ENCODE measurements at regions not wholly inside any gene's neighbourhood (a gene's known extent, or its start where the extent isn't known, plus 50 kb on each side); places are given as distances from the start of the nearest gene placed in this dataset.

DNA sequence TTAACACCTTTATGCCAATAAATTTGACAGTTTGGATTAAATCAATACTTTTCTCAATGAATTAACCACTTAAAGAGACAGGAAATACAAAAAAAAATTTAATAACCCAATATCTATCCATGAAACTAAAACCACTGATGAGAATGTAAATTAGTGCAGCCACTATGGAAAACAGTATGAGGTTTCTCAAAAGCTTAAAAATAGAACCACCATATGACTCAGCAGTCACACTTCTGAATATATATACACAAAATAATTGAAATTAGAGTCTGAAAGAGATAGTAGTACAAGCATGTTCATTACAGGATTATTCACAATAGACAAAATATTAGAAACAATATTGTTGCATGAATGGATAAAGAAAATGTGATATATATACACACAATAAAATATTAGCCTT is 382.1 kb upstream of the SETBP1 start:
- TF ChIP-seq CTCF (conservative IDR thresholded peaks at IDR 0.05) = no peak

GRCh38 chr18:44309185-44309584 is 371.5 kb upstream of the SETBP1 start:
- H3K27ac Mint-ChIP-seq = no peak overlapping the region
- Histone ChIP-seq H3K27ac (ENCODE audit: low read depth, low read length) (no peak overlapping the region), H3K9me3 (ENCODE audit: control insufficient read depth, low read length) (no peaks in the 10 kb centered on the region), H3K4me3 (ENCODE audit: low read length) (no peak overlapping the region), H3K27me3 (ENCODE audit: control insufficient read depth, insufficient read depth, low read length, poor library complexity, severe bottlenecking) (no peaks in the 10 kb centered on the region), H3K4me1 (ENCODE audit: control insufficient read depth, insufficient read depth, low read length) (no peaks in the 10 kb centered on the region), H3K9ac (ENCODE audit: extremely low read depth, low read length, poor library complexity, severe bottlenecking) (no peak overlapping the region), H3K36me3 (ENCODE audit: control insufficient read depth, insufficient read depth, low read length) (no peaks in the 10 kb centered on the region)
- no peaks in the 10 kb centered on the region for H3K27me3 Mint-ChIP-seq (ENCODE audit: insufficient read depth)
- H3K9me3 Mint-ChIP-seq = peaks cover 6% of the 10 kb centered on the region
- WGBS, 2 experiments (ENCODE audit: insufficient coverage in 1 of 2, insufficient read length in 1 of 2) = 80 to 83% methylated on average over 1 to 2 of the region's 2 CpGs
- no peak for TF ChIP-seq CTCF (conservative IDR thresholded peaks at IDR 0.05)
- DNase-seq = no peak
- H3K4me1 Mint-ChIP-seq = no peaks in the 10 kb centered on the region
- no peak overlapping the region for H3K4me3 Mint-ChIP-seq
- no peaks in the 10 kb centered on the region for H3K36me3 Mint-ChIP-seq (ENCODE audit: low read depth)

More for the DNA sequence above, 382.1 kb upstream of the SETBP1 start:
- Histone ChIP-seq H3K9me3 (ENCODE audit: control insufficient read depth, low read length) (no peaks in the 10 kb centered on the region), H3K27me3 (ENCODE audit: control insufficient read depth, insufficient read depth, low read length, poor library complexity, severe bottlenecking) (no peaks in the 10 kb centered on the region), H3K36me3 (ENCODE audit: control insufficient read depth, insufficient read depth, low read length) (no peaks in the 10 kb centered on the region), H3K4me1 (ENCODE audit: control insufficient read depth, insufficient read depth, low read length) (no peaks in the 10 kb centered on the region), H3K27ac (ENCODE audit: low read depth, low read length) (no peak overlapping the region), H3K4me3 (ENCODE audit: low read length) (no peak overlapping the region), H3K9ac (ENCODE audit: extremely low read depth, low read length, poor library complexity, severe bottlenecking) (no peak overlapping the region)
- no peaks in the 10 kb centered on the region for H3K36me3 Mint-ChIP-seq (ENCODE audit: low read depth)
- H3K4me3 Mint-ChIP-seq = no peak overlapping the region
- H3K27me3 Mint-ChIP-seq (ENCODE audit: insufficient read depth) = no peaks in the 10 kb centered on the region
- H3K4me1 Mint-ChIP-seq = no peaks in the 10 kb centered on the region
- peaks cover 11% of the 10 kb centered on the region for H3K9me3 Mint-ChIP-seq
- H3K27ac Mint-ChIP-seq = no peak overlapping the region
- no peak for DNase-seq

GRCh38 chr18:44320619-44321460 is 359.8 kb upstream of the SETBP1 start:
- 95 to 97% methylated on average over 22 to 26 of the region's 26 CpGs for WGBS, 2 experiments (ENCODE audit: insufficient coverage in 1 of 2, insufficient read length in 1 of 2)
- H3K27me3 ChIP-seq (ENCODE audit: control insufficient read depth, insufficient read depth, low read length, poor library complexity, severe bottlenecking) = no peaks in the 10 kb centered on the region
- DNase-seq = peak; percentile 80
- Mint-ChIP-seq H3K4me1 (no peaks in the 10 kb centered on the region), H3K27ac (no peak overlapping the region), H3K4me3 (no peak overlapping the region), H3K9me3 (no peaks in the 10 kb centered on the region), H3K36me3 (ENCODE audit: low read depth) (no peaks in the 10 kb centered on the region), H3K27me3 (ENCODE audit: insufficient read depth) (no peaks in the 10 kb centered on the region)
- no peaks in the 10 kb centered on the region for H3K4me1 ChIP-seq (ENCODE audit: control insufficient read depth, insufficient read depth, low read length)
- no peak overlapping the region for H3K9ac ChIP-seq (ENCODE audit: extremely low read depth, low read length, poor library complexity, severe bottlenecking)
- no peak overlapping the region for H3K4me3 ChIP-seq (ENCODE audit: low read length)
- H3K27ac ChIP-seq (ENCODE audit: low read depth, low read length) = no peak overlapping the region
- TF ChIP-seq CTCF (conservative IDR thresholded peaks at IDR 0.05) = peak; percentile 68
- H3K36me3 ChIP-seq (ENCODE audit: control insufficient read depth, insufficient read depth, low read length) = no peaks in the 10 kb centered on the region
- no peaks in the 10 kb centered on the region for H3K9me3 ChIP-seq (ENCODE audit: control insufficient read depth, low read length)

Measured in endodermal cell (in vitro differentiated cells).